ENCODE measurements at regions not wholly inside any gene's neighbourhood (a gene's known extent, or its start where the extent isn't known, plus 50 kb on each side); places are given as distances from the start of the nearest gene placed in this dataset.

DNA sequence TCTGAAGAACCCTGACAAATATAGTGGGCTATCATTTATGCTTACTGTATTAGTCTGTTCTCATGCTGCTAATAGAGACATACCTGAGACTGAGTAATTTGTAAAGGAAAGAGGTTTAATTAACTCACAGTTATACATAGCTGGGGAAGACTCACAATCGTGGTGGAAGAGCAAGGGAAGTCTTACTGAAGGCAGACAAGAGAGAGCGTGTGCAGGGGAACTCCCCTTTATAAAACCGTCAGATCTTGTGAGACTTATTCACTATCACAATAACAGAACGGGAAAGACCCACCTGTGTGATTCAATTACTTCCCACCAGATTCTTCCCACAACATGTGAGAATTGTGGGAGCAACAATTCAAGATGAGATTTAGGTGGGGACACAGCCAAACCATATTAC, 526.8 kb upstream of the GOT2 start:
- no peaks in the 10 kb centered on the region for H3K27me3 Mint-ChIP-seq (ENCODE audit: low read depth)
- no peaks in the 10 kb centered on the region for H3K9me3 Mint-ChIP-seq (ENCODE audit: insufficient read depth)
- no peak overlapping the region for H3K4me3 Mint-ChIP-seq
- H3K36me3 Mint-ChIP-seq (ENCODE audit: low read depth), result no peaks in the 10 kb centered on the region
- ATAC-seq (no peak), DNase-seq (no peak)
- peaks cover 14% of the 10 kb centered on the region for H3K4me1 Mint-ChIP-seq (ENCODE audit: low read depth)
- CTCF ChIA-PET, result no interaction called here
- H3K27ac Mint-ChIP-seq, result no peak overlapping the region
- POLR2A ChIA-PET, result no interaction called here

DNA sequence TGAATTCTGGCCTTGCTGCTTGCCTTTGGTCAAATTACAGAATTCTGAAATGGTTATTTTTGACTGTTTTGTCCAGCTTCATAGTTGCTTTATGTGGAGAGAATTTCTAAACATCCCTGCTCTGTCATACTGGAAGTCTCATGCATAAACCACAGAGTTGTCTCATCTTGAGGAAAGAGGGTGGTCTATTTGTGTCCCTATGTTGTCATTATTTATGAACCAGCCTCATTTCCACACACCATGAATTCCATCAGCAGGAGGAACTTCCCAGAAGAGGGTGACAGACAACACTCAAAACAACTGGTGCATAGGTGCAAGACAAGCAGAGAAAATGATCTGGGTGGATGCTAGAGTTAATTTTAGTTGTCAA, 525.8 kb upstream of the GOT2 start:
- ChIA-PET CTCF (no interaction called here), POLR2A (no interaction called here)
- peaks cover 14% of the 10 kb centered on the region for H3K4me1 Mint-ChIP-seq (ENCODE audit: low read depth)
- H3K27ac Mint-ChIP-seq, result no peak overlapping the region
- ATAC-seq (no peak), DNase-seq (no peak)
- no peak overlapping the region for H3K4me3 Mint-ChIP-seq
- H3K27me3 Mint-ChIP-seq (ENCODE audit: low read depth), result no peaks in the 10 kb centered on the region
- no peaks in the 10 kb centered on the region for H3K9me3 Mint-ChIP-seq (ENCODE audit: insufficient read depth)
- no peaks in the 10 kb centered on the region for H3K36me3 Mint-ChIP-seq (ENCODE audit: low read depth)

DNA sequence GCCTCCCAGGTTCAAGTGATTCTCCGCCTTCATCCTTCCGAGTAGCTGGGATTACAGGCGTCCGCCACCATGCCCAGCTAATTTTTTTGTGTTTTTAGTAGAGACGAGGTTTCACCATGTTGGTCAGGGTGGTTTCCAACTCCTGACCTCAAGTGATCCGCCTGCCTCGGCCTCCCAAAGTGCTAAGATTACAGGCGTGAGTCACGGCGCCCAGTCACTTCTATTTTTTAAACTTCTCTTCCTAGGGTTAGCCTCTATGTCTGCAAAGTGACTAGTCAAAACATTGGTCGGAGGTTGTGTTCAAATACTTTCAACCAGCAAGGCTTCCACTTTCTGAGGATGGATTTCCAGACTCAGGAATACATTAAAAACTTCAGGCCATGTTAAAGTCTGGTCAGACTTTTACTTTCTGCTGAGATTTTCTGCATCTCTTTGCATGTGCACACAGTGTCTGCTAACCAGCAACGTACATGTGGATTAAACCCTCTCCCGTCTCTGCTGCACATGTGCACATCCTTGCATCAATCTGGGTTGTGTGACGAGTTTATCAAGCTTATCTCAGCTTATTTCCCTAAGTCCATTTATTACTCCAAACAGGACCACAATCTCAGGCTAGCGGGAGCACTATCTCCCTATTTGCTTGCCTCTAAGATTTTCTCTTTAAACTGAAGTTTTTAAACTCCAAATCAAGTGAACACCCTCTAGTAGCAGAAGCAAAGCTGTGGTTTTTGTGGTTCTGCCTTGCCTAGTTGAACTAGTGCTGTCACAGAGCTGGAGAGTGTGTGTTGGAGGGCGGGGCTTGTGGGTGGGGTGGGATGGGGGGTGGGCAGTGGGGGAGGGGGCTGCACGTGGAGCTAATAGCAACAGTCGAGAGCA, 525.2 kb upstream of the GOT2 start:
- ChIA-PET POLR2A (no interaction called here), CTCF (no interaction called here)
- no peaks in the 10 kb centered on the region for H3K36me3 Mint-ChIP-seq (ENCODE audit: low read depth)
- no peaks in the 10 kb centered on the region for H3K27me3 Mint-ChIP-seq (ENCODE audit: low read depth)
- H3K27ac Mint-ChIP-seq, result peak overlapping the region; percentile 43
- H3K4me3 Mint-ChIP-seq, result peak overlapping the region; percentile 35
- DNase-seq (peak; percentile 44), ATAC-seq (peak; percentile 63)
- peaks cover 14% of the 10 kb centered on the region for H3K4me1 Mint-ChIP-seq (ENCODE audit: low read depth)
- H3K9me3 Mint-ChIP-seq (ENCODE audit: insufficient read depth), result no peaks in the 10 kb centered on the region

DNA sequence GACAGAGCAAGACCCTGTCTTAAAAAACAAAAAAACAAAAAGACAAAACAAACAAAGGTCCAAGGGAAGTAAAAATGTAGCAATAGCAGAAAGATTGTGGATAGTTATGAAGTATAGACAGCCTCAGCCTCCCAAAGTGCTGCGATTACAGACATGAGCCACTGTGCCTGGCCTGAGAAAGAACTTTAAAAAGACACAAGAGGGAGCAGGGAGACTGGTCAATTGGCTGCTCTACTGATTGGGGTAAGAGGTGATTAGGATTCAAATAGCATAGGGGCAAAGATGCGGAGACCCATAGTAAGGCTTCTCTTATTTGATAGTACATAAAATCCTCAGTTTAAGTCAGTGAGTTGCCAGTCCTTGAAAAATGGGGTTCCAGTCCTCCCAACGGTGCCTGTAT, 518.2 kb upstream of the GOT2 start:
- ChIA-PET POLR2A (no interaction called here), CTCF (no interaction called here)
- Mint-ChIP-seq H3K36me3 (ENCODE audit: low read depth) (no peaks in the 10 kb centered on the region), H3K4me3 (no peak overlapping the region), H3K9me3 (ENCODE audit: insufficient read depth) (no peaks in the 10 kb centered on the region), H3K27me3 (ENCODE audit: low read depth) (no peaks in the 10 kb centered on the region), H3K27ac (no peak overlapping the region), H3K4me1 (ENCODE audit: low read depth) (no peaks in the 10 kb centered on the region)
- DNase-seq, result no peak
- no peak for ATAC-seq

DNA sequence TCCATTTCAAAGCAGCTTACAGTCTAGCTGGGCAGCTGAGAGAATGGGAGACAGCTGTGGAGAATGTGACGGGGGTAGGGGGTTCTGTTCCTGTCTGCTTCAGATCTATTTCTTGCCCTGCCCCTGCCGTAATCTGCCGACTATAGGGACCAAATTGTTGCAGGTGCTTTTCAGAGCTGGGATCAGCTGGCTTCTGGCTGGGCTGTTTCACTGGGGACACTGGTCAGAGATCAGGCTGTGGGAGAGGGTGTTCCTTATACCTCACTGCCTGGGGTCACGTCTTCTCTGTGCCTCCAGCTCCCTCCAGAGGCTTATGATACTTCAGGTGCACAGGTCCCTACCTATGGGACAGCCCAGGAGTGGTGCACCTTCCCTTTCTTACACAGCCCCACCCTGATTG, 514.9 kb upstream of the GOT2 start:
- Mint-ChIP-seq H3K4me3 (no peak overlapping the region), H3K4me1 (ENCODE audit: low read depth) (no peaks in the 10 kb centered on the region), H3K27me3 (ENCODE audit: low read depth) (no peaks in the 10 kb centered on the region), H3K36me3 (ENCODE audit: low read depth) (no peaks in the 10 kb centered on the region), H3K27ac (no peak overlapping the region), H3K9me3 (ENCODE audit: insufficient read depth) (no peaks in the 10 kb centered on the region)
- DNase-seq, result no peak
- CTCF ChIA-PET, result no interaction called here
- POLR2A ChIA-PET, result no interaction called here
- no peak for ATAC-seq

DNA sequence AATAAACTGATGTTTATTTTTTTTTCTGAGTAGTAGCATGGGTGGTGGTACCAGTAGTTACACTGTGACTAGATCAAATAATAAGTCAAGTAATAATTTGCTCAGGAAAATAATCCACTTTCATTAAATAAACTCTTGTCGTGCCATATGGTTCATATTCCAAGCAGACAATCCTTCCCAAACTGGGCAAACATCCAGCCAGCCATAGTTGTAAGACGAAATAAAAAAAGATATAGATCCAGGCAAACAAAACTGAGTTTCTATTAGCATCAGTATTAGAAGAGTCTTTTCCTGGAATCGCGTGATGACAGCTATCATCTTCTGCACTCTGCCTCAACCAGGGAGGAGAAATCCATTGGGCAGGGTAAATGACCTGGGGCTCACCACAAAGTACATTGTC, 508.4 kb upstream of the GOT2 start:
- H3K9me3 Mint-ChIP-seq (ENCODE audit: insufficient read depth), result no peaks in the 10 kb centered on the region

DNA sequence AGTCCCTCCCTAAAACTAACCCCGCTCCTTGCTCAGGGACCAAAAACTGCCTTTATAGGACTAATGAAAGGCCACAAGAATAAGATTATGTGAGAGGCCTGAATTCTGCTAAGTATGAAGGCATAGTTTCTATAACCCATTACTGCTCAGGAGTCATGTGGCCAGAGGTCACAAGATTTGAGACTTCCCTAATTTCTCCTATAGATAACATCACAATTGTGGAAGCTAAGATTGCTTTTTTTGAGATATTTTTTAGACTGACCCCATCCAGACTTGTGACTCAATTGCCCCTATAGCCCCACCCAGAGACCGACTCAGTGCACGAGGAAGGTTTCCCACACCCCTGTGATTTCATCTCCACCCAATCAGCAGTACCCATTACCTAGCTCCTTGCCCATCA, 504.1 kb upstream of the GOT2 start:
- POLR2A ChIA-PET, result no interaction called here

More for the DNA sequence above, 508.4 kb upstream of the GOT2 start:
- ChIA-PET POLR2A (no interaction called here), CTCF (no interaction called here)
- ATAC-seq (no peak), DNase-seq (no peak)
- H3K4me3 Mint-ChIP-seq, result no peak overlapping the region
- no peaks in the 10 kb centered on the region for H3K27me3 Mint-ChIP-seq (ENCODE audit: low read depth)
- H3K36me3 Mint-ChIP-seq (ENCODE audit: low read depth), result no peaks in the 10 kb centered on the region
- no peaks in the 10 kb centered on the region for H3K4me1 Mint-ChIP-seq (ENCODE audit: low read depth)
- H3K27ac Mint-ChIP-seq, result no peak overlapping the region

DNA sequence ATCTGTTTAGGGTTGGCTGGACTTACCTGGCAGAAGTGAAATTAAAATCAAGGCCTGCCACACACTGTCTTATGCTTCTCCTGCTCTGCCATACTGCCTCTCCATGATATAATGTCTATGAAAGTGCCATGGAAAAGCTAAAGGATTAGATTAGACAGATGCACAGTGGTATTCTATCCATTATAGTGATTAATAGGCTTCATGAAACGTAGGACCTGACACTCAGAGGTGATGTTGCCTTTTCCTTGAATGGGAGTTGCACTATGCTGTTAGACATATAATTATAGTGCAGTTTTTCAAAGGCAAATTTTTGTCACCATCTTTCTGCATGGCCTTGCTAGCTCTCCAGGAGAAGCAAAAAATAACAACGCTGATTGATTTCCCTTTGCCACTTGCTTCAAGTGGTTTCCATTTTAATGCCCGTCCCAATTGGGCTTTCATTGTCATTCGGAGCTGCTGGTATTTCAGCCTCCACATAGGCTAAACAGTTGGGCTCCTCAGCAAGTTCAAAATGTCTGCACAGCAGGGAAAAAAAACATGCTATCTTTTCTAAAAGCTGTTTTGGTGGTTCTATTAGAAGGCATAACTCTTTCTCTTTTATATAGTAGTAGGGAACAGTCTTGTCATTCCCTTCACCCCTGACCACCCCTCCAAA, 502.8 kb upstream of the GOT2 start:
- ATAC-seq, result no peak

More for the DNA sequence above, 504.1 kb upstream of the GOT2 start:
- CTCF ChIA-PET, result no interaction called here
- Mint-ChIP-seq H3K27ac (no peak overlapping the region), H3K4me3 (no peak overlapping the region), H3K36me3 (ENCODE audit: low read depth) (no peaks in the 10 kb centered on the region), H3K4me1 (ENCODE audit: low read depth) (no peaks in the 10 kb centered on the region), H3K27me3 (ENCODE audit: low read depth) (no peaks in the 10 kb centered on the region), H3K9me3 (ENCODE audit: insufficient read depth) (no peaks in the 10 kb centered on the region)
- ATAC-seq (no peak), DNase-seq (no peak)

DNA sequence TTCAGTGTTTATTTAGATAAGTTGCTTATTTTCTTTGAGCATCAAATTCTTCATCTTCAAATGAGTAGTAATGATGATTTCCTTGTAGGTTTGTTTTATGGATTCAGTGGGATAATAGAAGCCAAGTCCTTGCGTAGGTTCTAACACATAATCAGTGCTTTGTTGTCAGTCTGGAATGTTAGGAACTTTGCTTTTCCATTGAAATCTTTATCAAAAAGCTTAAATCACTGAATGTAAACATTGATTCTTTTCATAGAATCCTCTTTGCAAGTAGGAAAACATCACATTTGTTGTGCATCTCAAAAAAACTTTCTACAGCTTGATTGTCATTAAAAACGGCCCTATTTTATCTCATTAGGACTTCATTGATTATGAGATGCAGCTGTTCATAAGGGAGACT, 490.3 kb upstream of the GOT2 start:
- ATAC-seq, result no peak
- no peaks in the 10 kb centered on the region for H3K9me3 Mint-ChIP-seq (ENCODE audit: insufficient read depth)
- H3K27me3 Mint-ChIP-seq (ENCODE audit: low read depth), result no peaks in the 10 kb centered on the region
- H3K4me1 Mint-ChIP-seq (ENCODE audit: low read depth), result no peaks in the 10 kb centered on the region
- POLR2A ChIA-PET, result no interaction called here
- H3K36me3 Mint-ChIP-seq (ENCODE audit: low read depth), result no peaks in the 10 kb centered on the region
- H3K4me3 Mint-ChIP-seq, result no peak overlapping the region
- H3K27ac Mint-ChIP-seq, result no peak overlapping the region
- CTCF ChIA-PET, result no interaction called here
- DNase-seq, result no peak

More for the DNA sequence above, 502.8 kb upstream of the GOT2 start:
- H3K9me3 Mint-ChIP-seq (ENCODE audit: insufficient read depth), result no peaks in the 10 kb centered on the region
- H3K27ac Mint-ChIP-seq, result no peak overlapping the region
- H3K36me3 Mint-ChIP-seq (ENCODE audit: low read depth), result no peaks in the 10 kb centered on the region
- POLR2A ChIA-PET, result no interaction called here
- H3K27me3 Mint-ChIP-seq (ENCODE audit: low read depth), result no peaks in the 10 kb centered on the region
- no peak overlapping the region for H3K4me3 Mint-ChIP-seq
- CTCF ChIA-PET, result no interaction called here
- DNase-seq, result no peak
- no peaks in the 10 kb centered on the region for H3K4me1 Mint-ChIP-seq (ENCODE audit: low read depth)

DNA sequence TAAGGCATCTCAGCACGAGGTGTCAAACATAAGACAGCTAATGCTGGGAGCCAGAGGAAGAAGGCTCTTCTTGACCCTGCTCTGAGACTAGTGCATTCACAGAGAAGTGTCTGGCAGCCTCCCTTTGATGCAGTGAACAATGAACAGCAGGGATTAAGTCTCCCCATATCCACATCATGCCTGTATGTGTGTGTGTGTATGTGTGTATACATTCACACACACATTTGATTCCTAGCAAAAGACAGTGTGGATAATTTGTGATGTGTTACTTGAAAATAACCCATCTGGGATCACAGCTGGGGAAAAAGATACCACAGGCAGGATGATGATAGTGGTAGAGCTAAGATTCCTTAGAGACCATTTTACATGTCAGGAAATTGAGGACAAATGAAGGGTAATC, 485.9 kb upstream of the GOT2 start:
- Mint-ChIP-seq H3K27me3 (ENCODE audit: low read depth) (no peaks in the 10 kb centered on the region), H3K9me3 (ENCODE audit: insufficient read depth) (no peaks in the 10 kb centered on the region), H3K4me3 (no peak overlapping the region), H3K36me3 (ENCODE audit: low read depth) (no peaks in the 10 kb centered on the region), H3K27ac (no peak overlapping the region), H3K4me1 (ENCODE audit: low read depth) (no peaks in the 10 kb centered on the region)
- no peak for DNase-seq
- ATAC-seq, result no peak
- POLR2A ChIA-PET, result no interaction called here
- CTCF ChIA-PET, result no interaction called here

DNA sequence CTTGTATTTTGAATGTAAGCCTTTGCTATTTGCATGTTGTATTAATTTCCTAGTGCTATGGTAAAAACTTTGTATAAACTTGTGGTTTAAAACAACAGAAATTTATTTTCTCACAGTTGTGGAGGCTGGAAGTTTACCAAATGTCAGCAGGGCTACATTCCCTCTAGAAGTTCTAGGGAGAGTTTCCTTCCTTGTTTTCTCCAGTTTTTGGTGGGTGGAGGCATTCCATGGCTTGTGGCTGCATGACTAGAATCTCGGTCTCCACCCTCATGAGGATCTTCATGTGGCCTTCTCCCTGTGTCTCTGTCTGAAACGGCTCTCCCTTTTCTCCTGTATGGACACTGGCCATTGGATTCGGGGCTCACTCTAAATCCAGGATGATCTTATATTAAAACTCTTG, 482.2 kb upstream of the GOT2 start:
- no peak for DNase-seq
- H3K4me3 Mint-ChIP-seq, result no peak overlapping the region
- ChIA-PET CTCF (no interaction called here), POLR2A (no interaction called here)
- no peaks in the 10 kb centered on the region for H3K27me3 Mint-ChIP-seq (ENCODE audit: low read depth)
- H3K27ac Mint-ChIP-seq, result no peak overlapping the region
- ATAC-seq, result no peak
- no peaks in the 10 kb centered on the region for H3K36me3 Mint-ChIP-seq (ENCODE audit: low read depth)
- H3K4me1 Mint-ChIP-seq (ENCODE audit: low read depth), result no peaks in the 10 kb centered on the region
- H3K9me3 Mint-ChIP-seq (ENCODE audit: insufficient read depth), result no peaks in the 10 kb centered on the region

DNA sequence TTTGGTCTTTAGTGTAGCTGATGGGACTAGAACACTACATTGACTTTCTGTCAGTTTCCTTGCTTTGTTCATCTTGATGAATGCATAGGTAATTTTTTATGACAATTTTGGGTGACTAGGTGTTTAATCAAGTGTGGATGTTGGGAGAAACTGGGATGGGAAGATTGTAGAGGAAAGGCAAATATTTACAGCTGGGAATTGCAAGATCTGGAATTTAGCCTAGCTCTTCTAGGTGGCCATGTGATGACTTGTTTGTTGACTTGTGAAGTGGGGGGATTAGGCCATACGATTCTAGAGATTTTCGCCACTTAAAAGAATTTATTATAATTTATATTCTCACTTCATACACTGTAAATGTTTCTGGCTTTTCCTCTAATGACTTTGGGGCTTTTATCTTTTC, 480.3 kb upstream of the GOT2 start:
- no peak overlapping the region for H3K27ac Mint-ChIP-seq
- H3K4me3 Mint-ChIP-seq, result no peak overlapping the region
- CTCF ChIA-PET, result no interaction called here
- no peaks in the 10 kb centered on the region for H3K9me3 Mint-ChIP-seq (ENCODE audit: insufficient read depth)
- H3K4me1 Mint-ChIP-seq (ENCODE audit: low read depth), result no peaks in the 10 kb centered on the region
- no peaks in the 10 kb centered on the region for H3K36me3 Mint-ChIP-seq (ENCODE audit: low read depth)
- POLR2A ChIA-PET, result interaction anchor here (0.6 kb wide), 1 partner anchor 37 kb away, joined by 3 read pairs; no protein-coding TSS in a partner anchor
- ATAC-seq (no peak), DNase-seq (no peak)
- no peaks in the 10 kb centered on the region for H3K27me3 Mint-ChIP-seq (ENCODE audit: low read depth)

DNA sequence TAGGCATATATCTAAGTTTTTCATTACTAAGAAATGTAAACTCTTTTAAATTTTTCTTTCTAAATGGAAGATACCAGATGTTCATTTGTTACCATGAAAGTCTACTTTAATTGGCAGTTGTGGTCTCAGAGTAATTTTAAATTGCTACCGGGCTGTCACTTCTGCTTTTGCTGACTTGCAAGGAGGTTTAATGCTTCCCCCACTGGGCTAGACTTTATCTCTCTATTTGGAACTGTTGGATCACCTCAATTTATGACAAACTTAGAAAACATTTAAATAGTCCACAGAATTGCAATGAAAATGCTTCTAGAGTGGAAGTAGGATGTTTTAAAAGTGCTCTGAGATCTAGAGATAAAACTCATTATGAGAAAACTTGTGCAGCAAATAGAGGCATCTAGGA, 479.8 kb upstream of the GOT2 start:
- POLR2A ChIA-PET, result no interaction called here
- Mint-ChIP-seq H3K27ac (no peak overlapping the region), H3K4me3 (no peak overlapping the region), H3K36me3 (ENCODE audit: low read depth) (no peaks in the 10 kb centered on the region), H3K9me3 (ENCODE audit: insufficient read depth) (no peaks in the 10 kb centered on the region), H3K27me3 (ENCODE audit: low read depth) (no peaks in the 10 kb centered on the region), H3K4me1 (ENCODE audit: low read depth) (no peaks in the 10 kb centered on the region)
- ATAC-seq, result no peak
- no peak for DNase-seq
- CTCF ChIA-PET, result no interaction called here
